HG02623 (cell line): ENCODE measurements at regions not wholly inside any gene's neighbourhood (a gene's known extent, or its start where the extent isn't known, plus 50 kb on each side); places are given as distances from the start of the nearest gene placed in this dataset.
"Not testable (repeated sequence)": the region's sequence is repeated elsewhere in the genome, so short reads cannot be mapped to it uniquely, and the experiment has no call there.

Experiments used
- ATAC-seq: cut with Tn5 transposase; IDR thresholded peaks from one replicate; pipeline ENCODE4 v1.9.1; 2021; ENCODE audit warnings: moderate library complexity; ENCODE audit not compliant: unreplicated experiment

GRCh38 chr2:201568217-201568820, 75.0 kb downstream of the TMEM237 start:
- ATAC-seq = no peak

- ATAC-seq = no peak
Observed at GRCh38 chr2:201559067-201559710, 84.1 kb downstream of the TMEM237 start.

DNA sequence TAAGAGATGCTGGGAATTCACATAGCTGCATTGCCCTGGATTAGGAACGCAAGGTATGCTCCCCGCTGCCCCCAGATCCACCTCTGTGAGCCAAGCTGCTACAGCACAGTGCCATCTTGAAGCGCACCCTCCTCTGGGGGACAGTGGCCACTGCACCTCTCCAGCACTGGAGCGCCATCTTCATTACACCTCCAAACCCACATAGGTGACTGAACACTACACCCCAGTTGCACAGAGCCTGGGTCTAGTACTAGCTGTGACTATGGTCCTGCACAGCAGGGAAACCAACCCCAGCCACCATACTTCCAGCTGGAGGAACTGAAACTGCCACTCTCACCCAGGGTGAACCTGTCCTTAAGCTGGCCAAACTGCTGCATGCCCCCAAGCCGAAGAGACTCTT, 84.6 kb downstream of the TMEM237 start:
- ATAC-seq = no peak

- no peak for ATAC-seq
Observed at GRCh38 chr2:201558232-201558631, 85.1 kb downstream of the TMEM237 start.

DNA sequence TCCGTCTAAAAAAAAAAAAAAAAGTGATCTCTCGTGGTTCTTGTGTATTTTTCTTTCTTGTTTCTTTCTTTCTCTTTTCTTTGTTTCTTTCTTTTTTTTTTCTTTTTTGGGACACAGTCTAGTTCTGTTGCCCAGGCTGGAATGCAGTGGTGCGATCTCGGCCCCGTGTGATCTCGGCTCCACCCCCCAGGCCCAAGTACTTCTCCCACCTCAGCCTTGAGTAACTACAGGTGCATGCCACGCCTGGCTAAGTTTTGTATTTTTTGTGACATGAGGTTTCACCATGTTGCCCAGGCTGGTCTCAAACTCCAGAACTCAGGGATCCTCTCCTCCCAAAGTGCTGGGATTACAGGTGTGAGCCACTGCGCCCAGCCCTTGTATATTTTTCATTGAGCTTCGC, 91.4 kb downstream of the TMEM237 start:
- ATAC-seq = no peak

- no peak for ATAC-seq
Observed at GRCh38 chr2:201546576-201546975, 95.0 kb downstream of the STRADB start.

DNA sequence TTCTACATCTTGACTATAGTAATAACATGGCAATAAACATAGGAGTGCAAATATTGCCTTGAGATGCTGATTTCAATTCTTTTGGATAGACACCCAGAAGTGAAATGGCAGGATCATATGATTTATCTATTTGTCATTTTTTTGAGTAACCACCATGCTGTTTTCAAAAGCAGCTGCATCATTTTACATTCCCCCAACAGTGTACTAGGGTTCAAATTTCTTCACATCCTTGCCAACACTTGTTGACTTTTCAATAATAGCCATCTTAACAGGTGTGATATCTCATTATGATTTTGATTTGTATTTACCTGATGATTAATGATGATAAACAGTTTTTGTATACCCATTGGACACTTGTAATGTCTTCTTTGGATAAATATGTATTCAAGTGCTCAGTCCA, 90.8 kb downstream of the STRADB start:
- no peak for ATAC-seq

GRCh38 chr2:201539271-201539670, 87.7 kb downstream of the STRADB start:
- ATAC-seq = not testable (repeated sequence)

- ATAC-seq = no peak
Observed at GRCh38 chr2:201538025-201538424, 86.5 kb downstream of the STRADB start.

DNA sequence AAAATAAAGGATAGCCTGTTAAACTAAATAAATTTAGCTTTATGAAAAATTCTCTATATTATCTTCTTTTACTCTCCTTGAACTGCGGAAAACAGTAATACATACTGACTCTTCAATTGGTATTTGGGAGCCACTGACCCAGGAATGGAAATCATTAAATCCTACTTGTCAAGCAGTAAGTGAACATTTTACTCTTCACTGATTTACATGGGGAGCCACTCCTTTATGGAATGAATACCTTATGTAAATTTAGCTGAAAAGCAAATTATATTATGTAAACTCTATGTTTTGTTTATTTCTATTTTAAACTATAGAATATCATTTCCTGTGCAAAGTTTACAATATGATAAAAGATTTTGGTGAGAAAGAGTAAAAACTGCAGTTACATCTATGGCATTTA, 85.2 kb downstream of the STRADB start:
- no peak for ATAC-seq

- ATAC-seq = no peak
Observed at GRCh38 chr2:201536046-201536445, 84.5 kb downstream of the STRADB start.

GRCh38 chr2:201532686-201533304, 81.3 kb downstream of the STRADB start:
- peak; percentile 86 for ATAC-seq
